ENCODE measurements at regions not wholly inside any gene's neighbourhood (a gene's known extent, or its start where the extent isn't known, plus 50 kb on each side); places are given as distances from the start of the nearest gene placed in this dataset.

- Histone ChIP-seq H3K36me3 (replicated peaks in 1 of 2; ENCODE audit: control insufficient read depth in 1 of 2, insufficient read depth in 2 of 2, low read length in 2 of 2) (no peaks in the 10 kb centered on the region), H3K9me3 (ENCODE audit: low read length) (no peaks in the 10 kb centered on the region), H3K27me3 (ENCODE audit: control insufficient read depth in 1 of 2, insufficient read depth in 2 of 2, low read length in 2 of 2) (peaks cover 0 to 16% of the 10 kb centered on the region in 2 experiments; a peak in 2 of 5 replicates), H3K27ac (ENCODE audit: extremely low read length, insufficient read depth, low read length) (no peak overlapping the region), H3K4me3 (replicated peaks in 1 of 3; ENCODE audit: insufficient read depth in 1 of 3, low read depth in 2 of 3, low read length in 3 of 3) (no peak overlapping the region), H3K9ac (ENCODE audit: insufficient read depth, low read depth, low read length) (no peak overlapping the region), H4K20me1 (ENCODE audit: insufficient read depth, low read length) (no peaks in the 10 kb centered on the region), H3K4me1 (ENCODE audit: insufficient read depth, low read length) (no peaks in the 10 kb centered on the region), H3K4me2 (ENCODE audit: low read depth, low read length) (no peak overlapping the region), H2AFZ (ENCODE audit: low read length) (no peak overlapping the region), H3K79me2 (ENCODE audit: insufficient read depth, low read length) (no peaks in the 10 kb centered on the region)
- in situ Hi-C loops (cut with HindIII; ENCODE audit: extremely low pct_ligation_motif_present, low pct_unique_long_range_greater_than_20kb): no loop called here
- ChIA-PET CTCF (ENCODE audit: low intra/inter-chr PET ratio, low total read pairs) (no interaction called here), POLR2A (no interaction called here)
- ATAC-seq (no peak), DNase-seq (ENCODE audit: low spot score) (no peak), FAIRE-seq (no peak)
- TF ChIP-seq, protein P1, sequence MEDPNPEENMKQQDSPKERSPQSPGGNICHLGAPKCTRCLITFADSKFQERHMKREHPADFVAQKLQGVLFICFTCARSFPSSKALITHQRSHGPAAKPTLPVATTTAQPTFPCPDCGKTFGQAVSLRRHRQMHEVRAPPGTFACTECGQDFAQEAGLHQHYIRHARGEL (CRISPR knock-in tag; IDR thresholded peaks at IDR 0.05): no peak
- BruUV-seq (replicated peaks): no TSS peak
- intact Hi-C loops (cut with micrococcal nuclease; ENCODE audit: unreplicated experiment): no loop called here
- 0% methylated on average over 2 of the region's 2 CpGs for WGBS (ENCODE audit: low lambda C conversion rate)
These were observed 342.8 kb upstream of the KAZN start for GRCh38 chr1:14255711-14256110.

DNA sequence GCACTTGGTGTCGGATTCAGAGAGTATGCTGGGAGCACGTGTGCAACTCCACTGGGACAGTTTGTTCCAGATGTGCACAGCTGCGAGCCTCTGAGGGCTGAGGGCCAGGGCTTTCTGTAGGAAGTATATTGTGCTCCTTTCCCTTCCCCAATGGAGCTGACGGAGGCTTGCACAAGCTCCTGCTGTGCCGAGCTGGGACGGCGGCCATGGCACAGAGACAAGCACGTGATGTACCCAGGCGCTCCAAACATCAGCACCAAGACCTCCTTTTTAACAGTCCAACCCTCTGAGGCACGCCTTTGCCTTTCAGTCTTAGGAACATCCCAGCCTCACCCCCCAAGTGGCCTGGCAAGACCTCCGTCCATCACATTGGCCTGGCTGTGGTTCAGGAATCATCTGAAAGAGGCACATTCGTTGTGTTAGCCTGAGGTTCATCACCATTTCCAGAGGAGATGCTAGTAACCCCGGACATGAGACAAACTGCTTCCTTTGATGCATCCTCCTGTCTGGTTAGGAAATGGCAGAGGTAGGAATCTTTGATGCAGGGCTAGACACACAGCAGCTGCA is 339.2 kb upstream of the KAZN start:
- intact Hi-C loops (cut with micrococcal nuclease; ENCODE audit: unreplicated experiment): no loop called here
- 36% methylated on average over 3 of the region's 13 CpGs for WGBS (ENCODE audit: low lambda C conversion rate)
- POLR2A ChIA-PET: no interaction called here

More for the DNA sequence above, 339.2 kb upstream of the KAZN start:
- H3K36me3 ChIP-seq (replicated peaks in 1 of 2; ENCODE audit: control insufficient read depth in 1 of 2, insufficient read depth in 2 of 2, low read length in 2 of 2): no peaks in the 10 kb centered on the region
- H4K20me1 ChIP-seq (ENCODE audit: insufficient read depth, low read length): no peaks in the 10 kb centered on the region
- no peaks in the 10 kb centered on the region for H3K79me2 ChIP-seq (ENCODE audit: insufficient read depth, low read length)
- H3K4me3 ChIP-seq (replicated peaks in 1 of 3; ENCODE audit: insufficient read depth in 1 of 3, low read depth in 2 of 3, low read length in 3 of 3): no peak overlapping the region
- no peak overlapping the region for H3K27ac ChIP-seq (ENCODE audit: extremely low read length, insufficient read depth, low read length)
- in situ Hi-C loops (cut with HindIII; ENCODE audit: extremely low pct_ligation_motif_present, low pct_unique_long_range_greater_than_20kb): no loop called here
- TF ChIP-seq, protein P2, sequence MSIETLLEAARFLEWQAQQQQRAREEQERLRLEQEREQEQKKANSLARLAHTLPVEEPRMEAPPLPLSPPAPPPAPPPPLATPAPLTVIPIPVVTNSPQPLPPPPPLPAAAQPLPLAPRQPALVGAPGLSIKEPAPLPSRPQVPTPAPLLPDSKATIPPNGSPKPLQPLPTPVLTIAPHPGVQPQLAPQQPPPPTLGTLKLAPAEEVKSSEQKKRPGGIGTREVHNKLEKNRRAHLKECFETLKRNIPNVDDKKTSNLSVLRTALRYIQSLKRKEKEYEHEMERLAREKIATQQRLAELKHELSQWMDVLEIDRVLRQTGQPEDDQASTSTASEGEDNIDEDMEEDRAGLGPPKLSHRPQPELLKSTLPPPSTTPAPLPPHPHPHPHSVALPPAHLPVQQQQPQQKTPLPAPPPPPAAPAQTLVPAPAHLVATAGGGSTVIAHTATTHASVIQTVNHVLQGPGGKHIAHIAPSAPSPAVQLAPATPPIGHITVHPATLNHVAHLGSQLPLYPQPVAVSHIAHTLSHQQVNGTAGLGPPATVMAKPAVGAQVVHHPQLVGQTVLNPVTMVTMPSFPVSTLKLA (IDR thresholded peaks at IDR 0.05): no peak
- TF ChIP-seq ZNF530 (CRISPR knock-in tag; IDR thresholded peaks at IDR 0.05; ENCODE audit: low read depth): no peak
- TF ChIP-seq SYNCRIP (IDR thresholded peaks at IDR 0.05; ENCODE audit: insufficient read depth, low read depth, low read length): no peak
- TF ChIP-seq, protein P3, sequence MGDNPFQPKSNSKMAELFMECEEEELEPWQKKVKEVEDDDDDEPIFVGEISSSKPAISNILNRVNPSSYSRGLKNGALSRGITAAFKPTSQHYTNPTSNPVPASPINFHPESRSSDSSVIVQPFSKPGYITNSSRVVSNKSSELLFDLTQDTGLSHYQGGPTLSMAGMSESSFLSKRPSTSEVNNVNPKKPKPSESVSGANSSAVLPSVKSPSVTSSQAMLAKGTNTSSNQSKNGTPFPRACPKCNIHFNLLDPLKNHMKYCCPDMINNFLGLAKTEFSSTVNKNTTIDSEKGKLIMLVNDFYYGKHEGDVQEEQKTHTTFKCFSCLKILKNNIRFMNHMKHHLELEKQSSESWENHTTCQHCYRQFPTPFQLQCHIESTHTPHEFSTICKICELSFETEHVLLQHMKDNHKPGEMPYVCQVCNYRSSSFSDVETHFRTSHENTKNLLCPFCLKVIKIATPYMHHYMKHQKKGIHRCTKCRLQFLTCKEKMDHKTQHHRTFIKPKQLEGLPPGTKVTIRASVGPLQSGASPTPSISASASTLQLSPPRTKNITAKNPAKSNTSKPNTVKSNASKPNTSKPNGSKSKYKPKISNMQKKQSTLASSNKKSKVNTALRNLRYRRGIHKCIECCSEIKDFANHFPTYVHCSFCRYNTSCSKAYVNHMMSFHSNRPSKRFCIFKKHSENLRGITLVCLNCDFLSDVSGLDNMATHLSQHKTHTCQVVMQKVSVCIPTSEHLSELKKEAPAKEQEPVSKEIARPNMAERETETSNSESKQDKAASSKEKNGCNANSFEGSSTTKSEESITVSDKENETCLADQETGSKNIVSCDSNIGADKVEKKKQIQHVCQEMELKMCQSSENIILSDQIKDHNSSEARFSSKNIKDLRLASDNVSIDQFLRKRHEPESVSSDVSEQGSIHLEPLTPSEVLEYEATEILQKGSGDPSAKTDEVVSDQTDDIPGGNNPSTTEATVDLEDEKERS (CRISPR knock-in tag; IDR thresholded peaks at IDR 0.05): no peak
- no peak for TF ChIP-seq ZMYM4 (CRISPR knock-in tag; IDR thresholded peaks at IDR 0.05)
- TF ChIP-seq ZNF7 (CRISPR knock-in tag; IDR thresholded peaks at IDR 0.05): no peak
- TF ChIP-seq, protein P4, sequence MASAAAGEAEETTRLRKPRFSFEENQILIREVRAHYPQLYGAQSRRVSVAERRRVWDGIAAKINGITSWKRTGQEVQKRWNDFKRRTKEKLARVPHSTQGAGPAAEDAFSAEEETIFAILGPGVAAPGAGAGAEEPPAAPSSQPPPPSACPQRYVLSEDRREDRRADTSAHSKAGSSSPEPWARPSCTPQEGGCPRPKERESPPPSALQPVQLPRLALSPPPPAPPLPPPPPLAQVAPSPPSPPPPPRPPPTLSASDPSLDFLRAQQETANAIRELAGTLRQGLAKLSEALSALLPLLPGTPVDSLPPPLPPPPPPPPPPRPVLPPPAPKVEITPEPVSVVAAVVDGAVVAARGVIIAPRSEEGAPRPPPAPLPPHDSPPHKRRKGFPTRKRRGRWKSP (CRISPR knock-in tag; IDR thresholded peaks at IDR 0.05): no peak
- TF ChIP-seq SAP130 (CRISPR knock-in tag; IDR thresholded peaks at IDR 0.05; ENCODE audit: low read depth): no peak
- TF ChIP-seq, protein P5, sequence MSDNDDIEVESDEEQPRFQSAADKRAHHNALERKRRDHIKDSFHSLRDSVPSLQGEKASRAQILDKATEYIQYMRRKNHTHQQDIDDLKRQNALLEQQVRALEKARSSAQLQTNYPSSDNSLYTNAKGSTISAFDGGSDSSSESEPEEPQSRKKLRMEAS (IDR thresholded peaks at IDR 0.05): no peak
- no peak for TF ChIP-seq ARHGAP35 (CRISPR knock-in tag; IDR thresholded peaks at IDR 0.05; ENCODE audit: borderline replicate concordance)
- TF ChIP-seq ZNF432 (CRISPR knock-in tag; IDR thresholded peaks at IDR 0.05; ENCODE audit: borderline replicate concordance): no peak
- CTCF ChIA-PET (ENCODE audit: low intra/inter-chr PET ratio, low total read pairs): no interaction called here
- H3K4me1 ChIP-seq (ENCODE audit: insufficient read depth, low read length): no peaks in the 10 kb centered on the region
- FAIRE-seq (no peak), DNase-seq (ENCODE audit: low spot score) (no peak), ATAC-seq (no peak)
- no peak overlapping the region for H3K4me2 ChIP-seq (ENCODE audit: low read depth, low read length)
- no peak overlapping the region for H2AFZ ChIP-seq (ENCODE audit: low read length)
- H3K9ac ChIP-seq (ENCODE audit: insufficient read depth, low read depth, low read length): no peak overlapping the region
- no TSS peak for BruUV-seq (replicated peaks)
- peaks cover 0 to 26% of the 10 kb centered on the region in 2 experiments; a peak in 2 of 5 replicates for H3K27me3 ChIP-seq (ENCODE audit: control insufficient read depth in 1 of 2, insufficient read depth in 2 of 2, low read length in 2 of 2)
- no peaks in the 10 kb centered on the region for H3K9me3 ChIP-seq (ENCODE audit: low read length)
